HG03097 (cell line): ENCODE measurements at regions not wholly inside any gene's neighbourhood (a gene's known extent, or its start where the extent isn't known, plus 50 kb on each side); places are given as distances from the start of the nearest gene placed in this dataset.

Source experiments
- ATAC-seq: cut with Tn5 transposase; IDR thresholded peaks from one replicate; pipeline ENCODE4 v1.9.1; 2021; ENCODE audit not compliant: unreplicated experiment, low FRiP score

DNA sequence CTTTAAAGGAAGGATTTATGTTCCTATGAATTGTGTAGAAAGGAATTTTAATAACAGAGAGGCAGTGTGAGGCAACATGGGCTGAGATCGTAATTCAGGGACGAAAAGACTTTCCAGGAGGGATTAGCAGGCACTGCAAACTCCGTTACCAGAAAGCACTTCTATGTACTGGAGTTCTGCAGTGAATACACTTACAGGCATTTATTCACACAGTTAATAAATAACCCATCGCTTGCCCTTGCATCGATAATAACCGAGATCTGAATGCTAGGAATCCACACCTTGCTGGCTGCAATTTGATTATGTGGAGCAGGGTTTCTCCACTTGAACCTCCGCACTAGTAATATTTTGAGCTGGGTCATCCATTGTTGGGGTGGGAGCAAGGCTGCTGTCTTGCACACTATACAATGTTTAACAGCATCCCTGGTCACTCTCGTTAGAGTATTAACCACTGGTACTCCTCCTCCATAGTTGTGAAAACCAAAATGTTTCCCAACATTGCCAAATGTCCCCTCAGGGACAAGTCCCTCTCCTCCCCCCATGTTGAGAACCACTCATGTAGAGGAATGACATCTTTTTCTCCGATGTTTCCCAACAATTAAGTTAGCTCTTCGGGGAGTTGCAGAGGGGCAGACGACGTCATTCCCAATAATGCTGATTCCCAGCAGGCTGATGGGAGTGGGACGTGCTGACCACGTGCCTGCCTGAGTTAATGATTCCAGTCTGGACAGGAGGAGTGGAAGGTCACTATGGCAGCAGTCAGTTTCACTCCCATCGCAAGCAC lies 99.5 kb downstream of the SNX19 start:
- no peak for ATAC-seq

DNA sequence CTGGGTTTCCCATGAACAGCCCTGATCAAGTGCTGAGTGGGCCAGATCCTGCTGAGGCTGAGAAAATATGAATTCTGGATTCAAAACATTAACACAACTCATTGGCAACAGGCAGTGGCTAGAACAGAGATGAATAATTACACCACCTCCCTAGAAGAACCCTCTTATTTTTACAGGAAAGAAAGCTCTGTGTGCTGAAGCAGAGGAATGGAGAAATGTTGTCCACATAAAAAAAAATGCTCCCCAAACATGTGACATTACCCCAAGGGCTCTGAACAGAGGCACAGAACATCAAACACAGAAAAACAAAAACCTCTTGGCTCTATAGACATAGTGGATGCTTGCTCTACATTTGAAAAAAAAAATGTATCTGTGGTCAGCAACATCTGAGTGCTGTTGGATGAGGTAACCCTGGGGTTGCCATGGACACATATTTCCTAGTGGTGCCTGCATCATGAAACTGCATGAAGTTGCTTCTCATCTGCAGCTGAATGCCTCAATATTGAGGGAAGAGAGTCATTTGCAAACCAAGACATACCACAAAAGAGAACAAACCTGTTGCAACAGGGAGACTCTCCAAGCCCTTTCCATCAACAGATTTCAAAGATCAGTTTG lies 98.8 kb downstream of the SNX19 start:
- no peak for ATAC-seq

DNA sequence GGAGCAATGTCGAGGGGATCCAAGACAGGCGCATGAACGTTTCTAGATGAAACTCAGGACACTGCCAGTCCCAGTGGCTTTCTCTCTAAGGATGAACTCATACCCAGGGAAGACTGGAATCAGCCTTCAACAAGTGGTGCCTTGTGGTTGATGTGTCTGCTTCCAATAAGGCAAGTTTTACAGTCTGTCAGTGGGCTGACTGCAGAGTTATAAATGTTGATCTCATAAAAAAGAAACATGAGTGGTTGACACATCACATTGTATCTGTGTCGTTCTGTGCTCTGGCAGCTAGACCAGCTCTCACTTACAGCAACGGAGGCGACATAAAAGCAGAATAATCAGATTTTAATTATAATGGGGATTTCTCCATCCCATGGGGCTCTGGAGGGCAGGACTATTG lies 96.7 kb downstream of the SNX19 start:
- ATAC-seq = no peak
